Mammary epithelial cell (primary cell): ENCODE measurements at regions not wholly inside any gene's neighbourhood (a gene's known extent, or its start where the extent isn't known, plus 50 kb on each side); places are given as distances from the start of the nearest gene placed in this dataset.

ENCODE experiments used
- EZH2 ChIP-seq: IDR thresholded peaks from 2 replicates; pipeline ENCODE4 v1.6.1; 2012; ENCODE audit warnings: low read length, inconsistent platforms, borderline replicate concordance
- TF ChIP-seq, protein P1 (sequence below), 2 donors: IDR thresholded peaks in 1 of 2; conservative IDR thresholded peaks in 1 of 2; 2 replicates each; pipeline ENCODE4 v1.5.1; 2011 to 2012; ENCODE audit warnings: inconsistent platforms in 2 of 2, low read length in 2 of 2, mild to moderate bottlenecking in 2 of 2, control low read depth in 1 of 2, low read depth in 1 of 2; ENCODE audit not compliant: insufficient read depth in 1 of 2; ENCODE audit errors: extremely low read depth in 1 of 2

GRCh38 chr18:22846697-22847096, 86.4 kb upstream of the RBBP8 start:
- no peak for TF ChIP-seq EZH2
- TF ChIP-seq, protein P1, sequence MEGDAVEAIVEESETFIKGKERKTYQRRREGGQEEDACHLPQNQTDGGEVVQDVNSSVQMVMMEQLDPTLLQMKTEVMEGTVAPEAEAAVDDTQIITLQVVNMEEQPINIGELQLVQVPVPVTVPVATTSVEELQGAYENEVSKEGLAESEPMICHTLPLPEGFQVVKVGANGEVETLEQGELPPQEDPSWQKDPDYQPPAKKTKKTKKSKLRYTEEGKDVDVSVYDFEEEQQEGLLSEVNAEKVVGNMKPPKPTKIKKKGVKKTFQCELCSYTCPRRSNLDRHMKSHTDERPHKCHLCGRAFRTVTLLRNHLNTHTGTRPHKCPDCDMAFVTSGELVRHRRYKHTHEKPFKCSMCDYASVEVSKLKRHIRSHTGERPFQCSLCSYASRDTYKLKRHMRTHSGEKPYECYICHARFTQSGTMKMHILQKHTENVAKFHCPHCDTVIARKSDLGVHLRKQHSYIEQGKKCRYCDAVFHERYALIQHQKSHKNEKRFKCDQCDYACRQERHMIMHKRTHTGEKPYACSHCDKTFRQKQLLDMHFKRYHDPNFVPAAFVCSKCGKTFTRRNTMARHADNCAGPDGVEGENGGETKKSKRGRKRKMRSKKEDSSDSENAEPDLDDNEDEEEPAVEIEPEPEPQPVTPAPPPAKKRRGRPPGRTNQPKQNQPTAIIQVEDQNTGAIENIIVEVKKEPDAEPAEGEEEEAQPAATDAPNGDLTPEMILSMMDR (conservative IDR thresholded peaks at IDR 0.05 in 1 of 2, IDR thresholded peaks at IDR 0.05 in 1 of 2; ENCODE audit: extremely low read depth in 1 of 2, insufficient read depth in 1 of 2, low read depth in 1 of 2, low read length in 2 of 2), result no peak
